Keratinocyte (primary cell): ENCODE measurements at regions not wholly inside any gene's neighbourhood (a gene's known extent, or its start where the extent isn't known, plus 50 kb on each side); places are given as distances from the start of the nearest gene placed in this dataset.
A peak's percentile ranks its signal among the peaks of the same experiment; 100 is the strongest.

ENCODE experiments used
- DNase-seq: peaks from one replicate; pipeline ENCODE4 v3.0.0-alpha.2; 2011; ENCODE audit warnings: low read depth, missing footprints, low spot score
- FAIRE-seq: peaks from 2 replicates; lab custom pipeline; 2011; peaks lifted over from hg19 to GRCh38; lab: Jason Lieb, UNC
- H2AFZ ChIP-seq: 2 replicates; pipeline ENCODE4 v1.6.0; 2012; ENCODE audit warnings: low read length, control low read depth, inconsistent platforms; ENCODE audit not compliant: control insufficient read depth
- H3K27ac ChIP-seq: 2 replicates; pipeline ENCODE4 v1.5.1; 2011; ENCODE audit warnings: low read length; ENCODE audit not compliant: control insufficient read depth, insufficient read depth
- H3K27me3 ChIP-seq: 3 replicates; pipeline ENCODE4 v1.6.0; 2011; ENCODE audit warnings: low read length; ENCODE audit not compliant: control insufficient read depth, insufficient read depth; ENCODE audit errors: extremely low read depth
- H3K36me3 ChIP-seq, 2 experiments: 2 replicates in 1 of 2; 3 replicates in 1 of 2; pipeline ENCODE4 v1.5.1; 2011; ENCODE audit warnings: low read length in 2 of 2, mild to moderate bottlenecking in 1 of 2; ENCODE audit not compliant: control insufficient read depth in 2 of 2, insufficient read depth in 2 of 2; ENCODE audit errors: extremely low read depth in 1 of 2
- H3K4me1 ChIP-seq: 3 replicates; pipeline ENCODE4 v1.5.1; 2011; ENCODE audit warnings: low read length; ENCODE audit not compliant: control insufficient read depth, insufficient read depth; ENCODE audit errors: extremely low read depth
- H3K4me2 ChIP-seq: 3 replicates; pipeline ENCODE4 v1.6.0; 2011; ENCODE audit warnings: low read depth, low read length; ENCODE audit not compliant: control insufficient read depth, insufficient read depth; ENCODE audit errors: extremely low read depth
- H3K4me3 ChIP-seq, 3 experiments: fragments of 200-600 bp in 1 of 3; sonication (generic) in 1 of 3; 2 replicates in 2 of 3; 3 replicates in 1 of 3; pipeline ENCODE4 v1.5.1; 2011 to 2016; ENCODE audit warnings: low read length in 3 of 3, mild to moderate bottlenecking in 3 of 3, control low read depth in 2 of 3, inconsistent platforms in 1 of 3, low read depth in 1 of 3, mixed read lengths in 1 of 3, mixed run types in 1 of 3, moderate library complexity in 1 of 3; ENCODE audit not compliant: control insufficient read depth in 2 of 3, insufficient read depth in 2 of 3; ENCODE audit errors: extremely low read depth in 1 of 3
- H3K79me2 ChIP-seq: 2 replicates; pipeline ENCODE4 v1.6.0; 2012; ENCODE audit warnings: low read length; ENCODE audit not compliant: control insufficient read depth, insufficient read depth
- H3K9ac ChIP-seq: 3 replicates; pipeline ENCODE4 v1.6.0; 2011; ENCODE audit warnings: low read length; ENCODE audit not compliant: control insufficient read depth, insufficient read depth; ENCODE audit errors: extremely low read depth
- H3K9me1 ChIP-seq: 3 replicates; pipeline ENCODE4 v1.6.0; 2011; ENCODE audit warnings: low read length; ENCODE audit not compliant: control insufficient read depth, insufficient read depth; ENCODE audit errors: extremely low read depth
- H3K9me3 ChIP-seq: 2 replicates; pipeline ENCODE4 v1.5.1; 2012; ENCODE audit warnings: low read depth, low read length; ENCODE audit not compliant: control insufficient read depth
- H4K20me1 ChIP-seq: 3 replicates; pipeline ENCODE4 v1.6.0; 2011; ENCODE audit warnings: low read length; ENCODE audit not compliant: control insufficient read depth, insufficient read depth; ENCODE audit errors: extremely low read depth
- CTCF ChIP-seq, 3 experiments: IDR thresholded peaks in 1 of 3; conservative IDR thresholded peaks in 1 of 3; optimal IDR thresholded peaks in 1 of 3; 2 replicates in 2 of 3; 3 replicates in 1 of 3; pipeline versions ENCODE3 to v1.5.1; 2011; ENCODE audit warnings: low read length in 3 of 3, mild to moderate bottlenecking in 3 of 3, moderate library complexity in 2 of 3, control low read depth in 1 of 3, inconsistent platforms in 1 of 3; ENCODE audit not compliant: insufficient read depth in 2 of 3; ENCODE audit errors: extremely low read depth in 1 of 3
- EZH2 ChIP-seq: IDR thresholded peaks from one replicate; pipeline ENCODE4 v1.6.1; 2012; ENCODE audit warnings: inconsistent platforms, mild to moderate bottlenecking, low read length, moderate library complexity
- dilution Hi-C: fragments of 300-500 bp; cut with MboI; formaldehyde crosslinking; loops from one replicate; pipeline ENCODE4 v1.7.0; 2020; ENCODE audit warnings: low sequenced_read_pairs; ENCODE audit not compliant: extremely low pct_ligation_motif_present

GRCh38 chr7:106167439-106168136, 55.5 kb upstream of the SYPL1 start:
- DNase-seq = no peak

GRCh38 chr7:106166651-106167342, 54.7 kb upstream of the SYPL1 start:
- Histone ChIP-seq H3K4me3 (no peak overlapping the region), H3K79me2 (no peaks in the 10 kb centered on the region), H3K9me3 (no peaks in the 10 kb centered on the region), H3K9ac (no peak overlapping the region), H3K4me2 (no peak overlapping the region), H3K36me3 (no peaks in the 10 kb centered on the region), H3K9me1 (no peaks in the 10 kb centered on the region), H3K27me3 (no peaks in the 10 kb centered on the region), H4K20me1 (no peaks in the 10 kb centered on the region), H3K27ac (no peak overlapping the region), H3K4me1 (no peaks in the 10 kb centered on the region), H2AFZ (no peak overlapping the region)
- FAIRE-seq = peak; percentile 65
- DNase-seq = no peak
- TF ChIP-seq CTCF (optimal IDR thresholded peaks at IDR 0.05 in 1 of 3, IDR thresholded peaks at IDR 0.05 in 1 of 3, conservative IDR thresholded peaks at IDR 0.05 in 1 of 3; ENCODE audit: extremely low read depth in 1 of 3, insufficient read depth in 2 of 3, low read length in 3 of 3) (peak; percentile 53 to 82 (median 64)), EZH2 (no peak)
- dilution Hi-C loops = no loop called here

More at GRCh38 chr7:106167439-106168136, 55.5 kb upstream of the SYPL1 start:
- Histone ChIP-seq H4K20me1 (no peaks in the 10 kb centered on the region), H3K9ac (no peak overlapping the region), H3K4me2 (no peak overlapping the region), H3K4me1 (no peaks in the 10 kb centered on the region), H3K27ac (no peak overlapping the region), H3K9me3 (no peaks in the 10 kb centered on the region), H3K4me3 (no peak overlapping the region), H3K27me3 (no peaks in the 10 kb centered on the region), H3K36me3 (no peaks in the 10 kb centered on the region), H3K9me1 (no peaks in the 10 kb centered on the region), H2AFZ (no peak overlapping the region), H3K79me2 (no peaks in the 10 kb centered on the region)
- dilution Hi-C loops = no loop called here
- no peak for FAIRE-seq
- no peak for TF ChIP-seq EZH2
- TF ChIP-seq CTCF (optimal IDR thresholded peaks at IDR 0.05 in 1 of 3, IDR thresholded peaks at IDR 0.05 in 1 of 3, conservative IDR thresholded peaks at IDR 0.05 in 1 of 3; ENCODE audit: extremely low read depth in 1 of 3, insufficient read depth in 2 of 3, low read length in 3 of 3) = no peak
